Activated T-cell treated with anti-CD3 and anti-CD28 coated beads, Interleukin-2, amount 50 U/mL, for 4 hours (primary cell): ENCODE measurements at regions not wholly inside any gene's neighbourhood (a gene's known extent, or its start where the extent isn't known, plus 50 kb on each side); places are given as distances from the start of the nearest gene placed in this dataset.

ENCODE experiments used
- ATAC-seq, 2 donors: fragments of 200-7000 bp; cut with Tn5 transposase; one replicate each; pipeline ENCODE4 v1.10.0; 2021
- DNase-seq: peaks from one replicate; pipeline ENCODE4 v3.0.0-alpha.2; 2020
- H3K27me3 Mint-ChIP-seq: one replicate; pipeline ENCODE4 v1.8.0; 2021; ENCODE audit warnings: low read depth, mixed read lengths
- H3K36me3 Mint-ChIP-seq: one replicate; pipeline ENCODE4 v1.8.0; 2022; ENCODE audit warnings: mixed read lengths; ENCODE audit not compliant: insufficient read depth
- H3K4me1 Mint-ChIP-seq: one replicate; pipeline ENCODE4 v1.8.0; 2021; ENCODE audit warnings: low read depth, mixed read lengths
- H3K4me3 Mint-ChIP-seq: one replicate; pipeline ENCODE4 v1.8.0; 2021; ENCODE audit warnings: mild to moderate bottlenecking, moderate library complexity, mixed read lengths
- H3K9me3 Mint-ChIP-seq: one replicate; pipeline ENCODE4 v1.8.0; 2021; ENCODE audit warnings: mixed read lengths

- no peak for ATAC-seq
- peaks cover 9% of the 10 kb centered on the region for H3K9me3 Mint-ChIP-seq
- H3K36me3 Mint-ChIP-seq = peaks cover 8% of the 10 kb centered on the region
- peaks cover 7% of the 10 kb centered on the region for H3K4me1 Mint-ChIP-seq
- H3K4me3 Mint-ChIP-seq = no peak overlapping the region
- DNase-seq = no peak
- H3K27me3 Mint-ChIP-seq = no peaks in the 10 kb centered on the region
Observed at GRCh38 chr4:108227923-108228322, 59.2 kb upstream of the LEF1 start.

- DNase-seq (no peak), ATAC-seq (no peak)
- no peaks in the 10 kb centered on the region for H3K27me3 Mint-ChIP-seq
- peaks cover 7% of the 10 kb centered on the region for H3K36me3 Mint-ChIP-seq
- H3K9me3 Mint-ChIP-seq = peaks cover 4% of the 10 kb centered on the region
- H3K4me3 Mint-ChIP-seq = no peak overlapping the region
- H3K4me1 Mint-ChIP-seq = peaks cover 4% of the 10 kb centered on the region
Observed at GRCh38 chr4:108224611-108225053, 55.9 kb upstream of the LEF1 start.

DNA sequence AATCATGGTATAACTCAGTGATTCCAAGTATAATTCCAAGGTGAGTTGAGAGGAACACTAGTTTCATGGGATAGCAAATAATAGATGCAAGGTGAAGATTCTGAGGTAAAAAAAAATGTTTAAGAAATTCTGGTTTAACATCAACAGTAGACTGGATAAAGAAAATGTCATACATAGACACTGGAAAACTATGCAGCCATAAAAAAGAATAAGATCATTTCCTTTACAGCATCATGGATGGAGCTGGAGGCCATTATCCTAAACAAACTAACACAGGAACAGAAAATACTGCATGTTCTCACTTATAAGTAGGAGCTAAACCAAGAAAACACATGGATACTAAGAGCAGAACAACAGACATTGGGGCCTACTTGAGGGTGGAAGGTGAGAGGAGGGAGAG lies 54.6 kb upstream of the LEF1 start:
- Mint-ChIP-seq H3K27me3 (no peaks in the 10 kb centered on the region), H3K4me3 (no peak overlapping the region)
- ATAC-seq = no peak

DNA sequence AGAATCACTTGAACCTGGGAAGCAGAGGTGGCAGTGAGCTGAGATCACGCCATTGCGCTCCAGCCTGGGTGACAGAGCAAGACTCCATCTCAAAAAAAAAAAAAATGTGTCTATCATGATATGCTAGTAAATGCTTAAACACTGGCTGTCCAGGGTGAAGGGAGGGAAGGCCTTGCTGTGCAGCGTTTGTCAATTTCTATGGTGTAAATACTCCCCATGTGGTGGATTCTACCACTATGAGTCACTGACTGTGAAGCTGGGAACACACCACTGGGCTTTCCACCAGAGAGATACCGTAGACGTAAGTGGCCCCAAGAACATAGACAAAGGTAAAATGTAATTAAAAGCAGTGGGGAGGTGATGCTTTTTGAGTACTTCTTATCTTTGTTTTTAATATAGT lies 51.3 kb upstream of the LEF1 start:
- Mint-ChIP-seq H3K27me3 (no peaks in the 10 kb centered on the region), H3K36me3 (peaks cover 14% of the 10 kb centered on the region), H3K4me1 (no peaks in the 10 kb centered on the region), H3K4me3 (no peak overlapping the region), H3K9me3 (peaks cover 4% of the 10 kb centered on the region)
- no peak for ATAC-seq
- no peak for DNase-seq

More for the DNA sequence above, 54.6 kb upstream of the LEF1 start:
- Mint-ChIP-seq H3K36me3 (peaks cover 7% of the 10 kb centered on the region), H3K9me3 (peaks cover 4% of the 10 kb centered on the region), H3K4me1 (peaks cover 4% of the 10 kb centered on the region)
- DNase-seq = no peak
